ENCODE measurements at regions not wholly inside any gene's neighbourhood (a gene's known extent, or its start where the extent isn't known, plus 50 kb on each side); places are given as distances from the start of the nearest gene placed in this dataset.
A peak's percentile ranks its signal among the peaks of the same experiment; 100 is the strongest.

DNA sequence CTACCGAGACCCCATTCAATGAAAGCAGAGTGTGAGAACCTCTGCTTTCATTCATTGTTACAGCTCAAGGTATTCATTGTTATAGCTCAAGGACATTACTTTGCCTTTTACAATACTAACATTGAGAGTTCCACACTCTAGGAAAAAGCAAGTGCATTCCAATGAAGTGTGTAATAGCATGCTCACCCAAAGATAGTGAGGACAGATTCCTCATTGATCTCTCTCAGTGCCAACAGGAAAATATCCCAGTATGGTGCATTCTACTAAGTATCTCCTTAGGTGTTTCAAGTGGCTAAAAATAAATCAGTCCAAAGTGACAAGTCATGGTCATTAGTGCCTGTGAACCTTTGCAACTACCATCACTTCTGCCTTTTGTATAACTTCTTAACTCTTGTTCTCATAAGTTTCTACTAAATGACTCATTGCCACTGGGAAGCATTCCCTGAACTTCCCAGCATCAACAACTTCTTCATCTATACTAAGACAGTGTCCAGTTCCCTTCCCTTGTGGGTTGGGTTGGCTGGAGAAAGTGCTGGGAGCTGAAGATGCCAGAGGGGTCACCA is 140.7 kb upstream of the STXBP5 start:
- no peaks in the 10 kb centered on the region for H3K27me3 ChIP-seq (ENCODE audit: low read length)
- no peak overlapping the region for H3K27ac ChIP-seq (ENCODE audit: low read length)
- CTCF ChIA-PET = no interaction called here
- intact Hi-C loops (cut with micrococcal nuclease) = no loop called here
- no peak overlapping the region for H2AFZ ChIP-seq (ENCODE audit: low read length)
- peak; percentile 77 for DNase-seq
- H3K4me2 ChIP-seq (ENCODE audit: low read length) = no peak overlapping the region; the same call in 1 of the 2 replicates
- no peaks in the 10 kb centered on the region for H3K36me3 ChIP-seq (ENCODE audit: low read depth, low read length)
- H3F3A ChIP-seq (ENCODE audit: low read length, unreplicated experiment) = no peaks in the 10 kb centered on the region
- peak; percentile 84 for ATAC-seq
- no peaks in the 10 kb centered on the region for H3K79me2 ChIP-seq (ENCODE audit: low read length)
- H3K4me1 ChIP-seq (ENCODE audit: insufficient read depth, low read length) = peaks cover 15% of the 10 kb centered on the region
- TF ChIP-seq EZH2 (IDR thresholded peaks at IDR 0.05; ENCODE audit: low read length, unreplicated experiment) (no peak), EZH2phosphoT487 (IDR thresholded peaks at IDR 0.05; ENCODE audit: borderline replicate concordance, low read length) (no peak)
- TF ChIP-seq, protein P1, sequence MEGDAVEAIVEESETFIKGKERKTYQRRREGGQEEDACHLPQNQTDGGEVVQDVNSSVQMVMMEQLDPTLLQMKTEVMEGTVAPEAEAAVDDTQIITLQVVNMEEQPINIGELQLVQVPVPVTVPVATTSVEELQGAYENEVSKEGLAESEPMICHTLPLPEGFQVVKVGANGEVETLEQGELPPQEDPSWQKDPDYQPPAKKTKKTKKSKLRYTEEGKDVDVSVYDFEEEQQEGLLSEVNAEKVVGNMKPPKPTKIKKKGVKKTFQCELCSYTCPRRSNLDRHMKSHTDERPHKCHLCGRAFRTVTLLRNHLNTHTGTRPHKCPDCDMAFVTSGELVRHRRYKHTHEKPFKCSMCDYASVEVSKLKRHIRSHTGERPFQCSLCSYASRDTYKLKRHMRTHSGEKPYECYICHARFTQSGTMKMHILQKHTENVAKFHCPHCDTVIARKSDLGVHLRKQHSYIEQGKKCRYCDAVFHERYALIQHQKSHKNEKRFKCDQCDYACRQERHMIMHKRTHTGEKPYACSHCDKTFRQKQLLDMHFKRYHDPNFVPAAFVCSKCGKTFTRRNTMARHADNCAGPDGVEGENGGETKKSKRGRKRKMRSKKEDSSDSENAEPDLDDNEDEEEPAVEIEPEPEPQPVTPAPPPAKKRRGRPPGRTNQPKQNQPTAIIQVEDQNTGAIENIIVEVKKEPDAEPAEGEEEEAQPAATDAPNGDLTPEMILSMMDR (conservative IDR thresholded peaks at IDR 0.05; ENCODE audit: low read depth, low read length) = no peak
- H4K20me1 ChIP-seq (ENCODE audit: low read length) = no peaks in the 10 kb centered on the region
- no peaks in the 10 kb centered on the region for H3K9me2 ChIP-seq (replicated peaks; ENCODE audit: low read length)
- H3K9me3 ChIP-seq (ENCODE audit: low read length) = no peaks in the 10 kb centered on the region
- H3K4me3 ChIP-seq (ENCODE audit: low read length) = no peak overlapping the region
- POLR2A ChIA-PET (ENCODE audit: unreplicated experiment) = no interaction called here
- H3K9ac ChIP-seq (ENCODE audit: low read length) = no peak overlapping the region
- BruUV-seq (replicated peaks) = no TSS peak

DNA sequence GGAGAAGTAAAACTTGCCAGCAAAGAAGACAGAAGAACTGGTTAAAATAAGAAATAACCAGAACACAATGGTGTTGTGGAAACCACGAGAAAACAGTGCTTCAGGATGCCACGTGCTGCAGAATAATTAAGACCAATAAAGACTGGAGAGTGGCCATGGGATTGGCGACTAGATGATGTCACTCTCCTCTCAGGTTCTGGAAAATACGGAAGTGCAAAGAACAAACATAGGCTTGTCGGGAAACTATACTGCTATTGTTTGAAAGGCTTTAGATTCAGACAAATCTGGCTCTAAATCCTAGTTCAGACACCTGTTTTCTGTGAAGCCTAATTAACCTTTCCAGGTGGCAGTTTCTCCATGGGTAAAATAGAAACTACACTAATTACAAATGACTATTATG is 138.4 kb upstream of the STXBP5 start:
- H3F3A ChIP-seq (ENCODE audit: low read length, unreplicated experiment) = no peaks in the 10 kb centered on the region
- ATAC-seq (no peak), DNase-seq (no peak)
- H3K4me1 ChIP-seq (ENCODE audit: insufficient read depth, low read length) = peaks cover 11% of the 10 kb centered on the region
- no peak overlapping the region for H3K4me2 ChIP-seq (ENCODE audit: low read length)
- CTCF ChIA-PET = no interaction called here
- H2AFZ ChIP-seq (ENCODE audit: low read length) = no peak overlapping the region
- H3K9me3 ChIP-seq (ENCODE audit: low read length) = no peaks in the 10 kb centered on the region
- H3K79me2 ChIP-seq (ENCODE audit: low read length) = no peaks in the 10 kb centered on the region
- H3K4me3 ChIP-seq (ENCODE audit: low read length) = no peak overlapping the region
- BruUV-seq (replicated peaks) = no TSS peak
- no peak overlapping the region for H3K27ac ChIP-seq (ENCODE audit: low read length)
- H3K27me3 ChIP-seq (ENCODE audit: low read length) = no peaks in the 10 kb centered on the region
- no peak overlapping the region for H3K9ac ChIP-seq (ENCODE audit: low read length)
- H4K20me1 ChIP-seq (ENCODE audit: low read length) = no peaks in the 10 kb centered on the region
- POLR2A ChIA-PET (ENCODE audit: unreplicated experiment) = no interaction called here
- no peaks in the 10 kb centered on the region for H3K36me3 ChIP-seq (ENCODE audit: low read depth, low read length)
- H3K9me2 ChIP-seq (replicated peaks; ENCODE audit: low read length) = no peaks in the 10 kb centered on the region
- intact Hi-C loops (cut with micrococcal nuclease) = no loop called here
- TF ChIP-seq EZH2 (IDR thresholded peaks at IDR 0.05; ENCODE audit: low read length, unreplicated experiment) = no peak
- TF ChIP-seq, protein P1 (conservative IDR thresholded peaks at IDR 0.05; ENCODE audit: low read depth, low read length) = no peak
- TF ChIP-seq EZH2phosphoT487 (IDR thresholded peaks at IDR 0.05; ENCODE audit: borderline replicate concordance, low read length) = no peak

DNA sequence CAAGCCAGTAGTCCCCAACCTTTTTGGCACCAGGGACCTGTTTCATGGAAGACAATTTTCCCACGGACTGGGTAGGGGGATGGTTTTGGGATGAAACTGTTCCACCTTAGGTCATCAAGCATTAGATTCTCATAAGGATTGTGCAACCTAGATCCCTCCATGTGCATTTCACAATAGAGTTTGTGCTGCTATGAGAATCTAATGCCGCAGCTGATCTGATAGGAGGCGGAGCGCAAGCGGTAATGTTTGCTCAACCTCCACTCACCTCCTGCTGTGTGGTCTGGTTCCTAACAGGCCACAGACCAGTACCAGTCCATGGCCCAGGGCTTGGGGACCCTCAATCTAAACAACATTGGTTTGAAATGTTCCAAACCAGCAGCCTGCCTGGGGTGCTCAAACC is 137.0 kb upstream of the STXBP5 start:
- no peak overlapping the region for H3K27ac ChIP-seq (ENCODE audit: low read length)
- H3K9me3 ChIP-seq (ENCODE audit: low read length) = no peaks in the 10 kb centered on the region
- intact Hi-C loops (cut with micrococcal nuclease) = no loop called here
- H3K9ac ChIP-seq (ENCODE audit: low read length) = no peak overlapping the region
- no TSS peak for BruUV-seq (replicated peaks)
- ATAC-seq = no peak
- ChIA-PET POLR2A (ENCODE audit: unreplicated experiment) (no interaction called here), CTCF (no interaction called here)
- H3K4me2 ChIP-seq (ENCODE audit: low read length) = no peak overlapping the region
- no peaks in the 10 kb centered on the region for H3K27me3 ChIP-seq (ENCODE audit: low read length)
- no peaks in the 10 kb centered on the region for H4K20me1 ChIP-seq (ENCODE audit: low read length)
- H3K4me3 ChIP-seq (ENCODE audit: low read length) = no peak overlapping the region
- TF ChIP-seq EZH2 (IDR thresholded peaks at IDR 0.05; ENCODE audit: low read length, unreplicated experiment) (no peak), EZH2phosphoT487 (IDR thresholded peaks at IDR 0.05; ENCODE audit: borderline replicate concordance, low read length) (no peak)
- TF ChIP-seq, protein P1 (conservative IDR thresholded peaks at IDR 0.05; ENCODE audit: low read depth, low read length) = no peak
- H3F3A ChIP-seq (ENCODE audit: low read length, unreplicated experiment) = no peaks in the 10 kb centered on the region
- H3K9me2 ChIP-seq (replicated peaks; ENCODE audit: low read length) = no peaks in the 10 kb centered on the region
- H3K4me1 ChIP-seq (ENCODE audit: insufficient read depth, low read length) = peaks cover 11% of the 10 kb centered on the region
- no peak for DNase-seq
- no peaks in the 10 kb centered on the region for H3K79me2 ChIP-seq (ENCODE audit: low read length)
- H3K36me3 ChIP-seq (ENCODE audit: low read depth, low read length) = no peaks in the 10 kb centered on the region
- no peak overlapping the region for H2AFZ ChIP-seq (ENCODE audit: low read length)

Measured in PC-3 (cell line).